Panc1 (cell line): ENCODE measurements at regions not wholly inside any gene's neighbourhood (a gene's known extent, or its start where the extent isn't known, plus 50 kb on each side); places are given as distances from the start of the nearest gene placed in this dataset.

Experiments
- SIN3A ChIP-seq: IDR thresholded peaks from 2 replicates; pipeline ENCODE4 v1.6.1; 2012; ENCODE audit warnings: low read depth, mild to moderate bottlenecking, low read length, moderate library complexity, borderline replicate concordance; ENCODE audit not compliant: insufficient read depth
- TF ChIP-seq, protein P1 (sequence below): fragments of 450-650 bp; IDR thresholded peaks from 2 replicates; pipeline ENCODE4 v1.5.1; 2017; ENCODE audit warnings: mild to moderate bottlenecking

DNA sequence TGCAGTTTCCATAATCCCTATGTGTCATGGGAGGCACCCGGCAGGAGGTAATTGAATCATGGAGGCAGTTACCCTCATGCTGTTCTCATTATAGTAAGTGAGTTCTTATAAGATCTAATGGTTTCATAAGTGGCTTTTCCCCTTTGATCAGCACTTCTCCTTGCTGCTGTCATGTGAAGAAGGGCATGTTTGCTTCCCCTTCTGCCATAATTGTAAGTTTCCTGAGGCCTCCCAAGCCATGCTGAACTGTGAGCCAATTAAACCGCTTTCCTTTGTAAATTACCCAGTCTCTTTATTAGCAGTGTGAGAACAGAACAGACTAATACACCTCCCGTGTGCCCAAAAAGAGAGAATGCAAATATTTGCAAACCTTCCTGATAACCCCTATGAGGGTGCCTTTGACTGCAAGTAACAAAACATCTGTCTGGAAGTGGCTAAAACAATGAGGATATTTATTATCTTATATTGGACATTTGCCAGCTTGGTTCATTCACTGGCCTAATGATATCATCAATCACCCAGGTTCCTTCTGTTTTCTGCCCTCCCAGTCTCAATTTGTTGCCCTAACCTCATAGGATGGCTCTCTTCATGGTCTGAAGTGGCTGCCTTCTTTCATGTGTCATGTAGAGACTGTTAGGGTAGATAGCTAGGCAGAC, 68.7 kb downstream of the BHLHE40 start:
- TF ChIP-seq, protein P1, sequence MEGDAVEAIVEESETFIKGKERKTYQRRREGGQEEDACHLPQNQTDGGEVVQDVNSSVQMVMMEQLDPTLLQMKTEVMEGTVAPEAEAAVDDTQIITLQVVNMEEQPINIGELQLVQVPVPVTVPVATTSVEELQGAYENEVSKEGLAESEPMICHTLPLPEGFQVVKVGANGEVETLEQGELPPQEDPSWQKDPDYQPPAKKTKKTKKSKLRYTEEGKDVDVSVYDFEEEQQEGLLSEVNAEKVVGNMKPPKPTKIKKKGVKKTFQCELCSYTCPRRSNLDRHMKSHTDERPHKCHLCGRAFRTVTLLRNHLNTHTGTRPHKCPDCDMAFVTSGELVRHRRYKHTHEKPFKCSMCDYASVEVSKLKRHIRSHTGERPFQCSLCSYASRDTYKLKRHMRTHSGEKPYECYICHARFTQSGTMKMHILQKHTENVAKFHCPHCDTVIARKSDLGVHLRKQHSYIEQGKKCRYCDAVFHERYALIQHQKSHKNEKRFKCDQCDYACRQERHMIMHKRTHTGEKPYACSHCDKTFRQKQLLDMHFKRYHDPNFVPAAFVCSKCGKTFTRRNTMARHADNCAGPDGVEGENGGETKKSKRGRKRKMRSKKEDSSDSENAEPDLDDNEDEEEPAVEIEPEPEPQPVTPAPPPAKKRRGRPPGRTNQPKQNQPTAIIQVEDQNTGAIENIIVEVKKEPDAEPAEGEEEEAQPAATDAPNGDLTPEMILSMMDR = no peak
- TF ChIP-seq SIN3A = no peak
